ENCODE measurements at regions not wholly inside any gene's neighbourhood (a gene's known extent, or its start where the extent isn't known, plus 50 kb on each side); places are given as distances from the start of the nearest gene placed in this dataset.

DNA sequence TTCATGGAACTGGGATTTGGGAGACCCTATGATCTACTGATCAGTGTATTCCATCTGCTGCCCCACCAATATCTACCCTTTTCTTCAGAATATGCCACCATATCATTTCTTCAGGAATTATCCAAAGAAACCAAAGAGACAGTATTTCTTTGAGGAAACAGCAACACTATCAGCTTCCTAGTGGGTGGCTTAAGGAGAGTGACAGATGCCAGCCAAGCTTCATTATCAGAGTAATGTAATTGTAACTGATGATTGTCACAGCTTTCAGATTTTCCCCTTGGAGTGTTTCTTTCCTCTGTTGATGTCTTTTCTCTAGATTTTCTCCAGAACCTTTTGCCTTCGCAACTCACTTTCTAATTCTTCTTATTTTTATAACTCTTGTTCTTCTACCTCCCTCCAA lies 934.4 kb upstream of the LRRN3 start:
- TF ChIP-seq CTCF (IDR thresholded peaks at IDR 0.05; ENCODE audit: low read depth, low read length, missing input control) = no peak
- TF ChIP-seq EGR1 (IDR thresholded peaks at IDR 0.05; ENCODE audit: low read depth in 2 of 2) = no peak
- TF ChIP-seq TAF1 (conservative IDR thresholded peaks at IDR 0.05) = no peak
- TF ChIP-seq RAD21 (IDR thresholded peaks at IDR 0.05) = no peak
- TF ChIP-seq YY1 (IDR thresholded peaks at IDR 0.05) = no peak
- TF ChIP-seq REST (IDR thresholded peaks at IDR 0.05) = no peak

All from liver (tissue), 3 donors.